AG04449 (cell line): ENCODE measurements at regions not wholly inside any gene's neighbourhood (a gene's known extent, or its start where the extent isn't known, plus 50 kb on each side); places are given as distances from the start of the nearest gene placed in this dataset.

Experiments
- CTCF ChIA-PET: fragments of 350-600 bp; formaldehyde crosslinking; extraction: SDS; loops from one replicate; lab custom pipeline; 2021; ENCODE audit warnings: antibody characterized with exemption; lab: Yijun Ruan, JAX
- POLR2A ChIA-PET: fragments of 400-600, 350-600 bp; formaldehyde crosslinking; extraction: SDS; loops from one replicate; lab custom pipeline; 2020; ENCODE audit warnings: antibody characterized with exemption, inconsistent platforms; lab: Yijun Ruan, JAX
- DNase-seq: peaks from one replicate; pipeline ENCODE4 v3.0.0-alpha.2; 2010; ENCODE audit warnings: low read depth, low spot score
- H3K4me3 ChIP-seq: 2 replicates; pipeline ENCODE4 v1.5.1; 2011; ENCODE audit warnings: low read depth, mild to moderate bottlenecking, control low read depth, low read length
- TF ChIP-seq, protein P1 (sequence below): IDR thresholded peaks from one replicate; pipeline ENCODE4 v1.5.1; 2011; ENCODE audit warnings: mild to moderate bottlenecking, moderate library complexity, low read length, control low read depth, inconsistent platforms; ENCODE audit not compliant: insufficient read depth; ENCODE audit errors: missing control alignments

- TF ChIP-seq, protein P1, sequence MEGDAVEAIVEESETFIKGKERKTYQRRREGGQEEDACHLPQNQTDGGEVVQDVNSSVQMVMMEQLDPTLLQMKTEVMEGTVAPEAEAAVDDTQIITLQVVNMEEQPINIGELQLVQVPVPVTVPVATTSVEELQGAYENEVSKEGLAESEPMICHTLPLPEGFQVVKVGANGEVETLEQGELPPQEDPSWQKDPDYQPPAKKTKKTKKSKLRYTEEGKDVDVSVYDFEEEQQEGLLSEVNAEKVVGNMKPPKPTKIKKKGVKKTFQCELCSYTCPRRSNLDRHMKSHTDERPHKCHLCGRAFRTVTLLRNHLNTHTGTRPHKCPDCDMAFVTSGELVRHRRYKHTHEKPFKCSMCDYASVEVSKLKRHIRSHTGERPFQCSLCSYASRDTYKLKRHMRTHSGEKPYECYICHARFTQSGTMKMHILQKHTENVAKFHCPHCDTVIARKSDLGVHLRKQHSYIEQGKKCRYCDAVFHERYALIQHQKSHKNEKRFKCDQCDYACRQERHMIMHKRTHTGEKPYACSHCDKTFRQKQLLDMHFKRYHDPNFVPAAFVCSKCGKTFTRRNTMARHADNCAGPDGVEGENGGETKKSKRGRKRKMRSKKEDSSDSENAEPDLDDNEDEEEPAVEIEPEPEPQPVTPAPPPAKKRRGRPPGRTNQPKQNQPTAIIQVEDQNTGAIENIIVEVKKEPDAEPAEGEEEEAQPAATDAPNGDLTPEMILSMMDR = no peak
- DNase-seq = no peak
- ChIA-PET POLR2A (interaction anchor here (0.5 kb wide), 1 partner anchor 462 kb away, joined by 3 read pairs; no protein-coding TSS in a partner anchor), CTCF (interaction anchor here (1.0 to 8.5 kb wide), 11 partner anchors 10 to 458 kb away, joined by 3 to 88 read pairs (median 4); no protein-coding TSS in a partner anchor)
- no peak overlapping the region for H3K4me3 ChIP-seq
Measured at GRCh38 chr3:150223558-150223957, 184.5 kb upstream of the TSC22D2 start.

- POLR2A ChIA-PET = no interaction called here
- no peak overlapping the region for H3K4me3 ChIP-seq
- CTCF ChIA-PET = interaction anchor here (0.8 to 8.5 kb wide), 16 partner anchors 9 to 457 kb away, joined by 3 to 88 read pairs (median 4); no protein-coding TSS in a partner anchor
- DNase-seq = no peak
- TF ChIP-seq, protein P1 = no peak
Measured at GRCh38 chr3:150222691-150223489, 185.2 kb upstream of the TSC22D2 start.

GRCh38 chr3:150221904-150222523 lies 186.1 kb upstream of the TSC22D2 start:
- no peak overlapping the region for H3K4me3 ChIP-seq
- CTCF ChIA-PET = interaction anchor here (0.8 to 8.5 kb wide), 10 partner anchors 10 to 456 kb away, joined by 3 to 88 read pairs (median 4); no protein-coding TSS in a partner anchor
- POLR2A ChIA-PET = no interaction called here
- DNase-seq = no peak
- TF ChIP-seq, protein P1 = no peak

DNA sequence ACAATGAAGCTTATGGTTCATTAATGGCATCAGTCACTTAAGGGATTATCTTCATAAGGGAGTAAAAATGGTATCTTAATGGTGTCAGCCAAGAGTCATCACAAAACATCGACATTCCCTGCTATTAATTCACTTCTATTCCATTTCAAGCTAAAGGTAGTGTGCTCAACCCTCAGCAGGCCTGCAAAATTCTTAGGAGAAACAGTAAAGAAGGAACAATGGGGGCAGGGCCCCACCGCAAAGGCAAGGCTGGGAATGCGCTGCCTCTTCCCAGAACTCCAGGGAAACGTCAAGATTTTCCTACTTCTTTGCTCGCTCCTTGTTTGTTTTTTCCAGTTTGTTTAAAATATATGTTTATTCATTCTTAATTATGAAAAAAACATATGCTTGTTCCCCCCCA lies 187.3 kb upstream of the TSC22D2 start:
- CTCF ChIA-PET = interaction anchor here (0.6 to 6.2 kb wide), 32 partner anchors 8 to 455 kb away, joined by 3 to 125 read pairs (median 4); no protein-coding TSS in a partner anchor
- POLR2A ChIA-PET = no interaction called here
- H3K4me3 ChIP-seq = peak overlapping the region; percentile 45; the same call in 1 of the 2 replicates
- DNase-seq = no peak
- TF ChIP-seq, protein P1 = no peak

- TF ChIP-seq, protein P1 = no peak
- ChIA-PET POLR2A (no interaction called here), CTCF (interaction anchor here (0.6 to 6.2 kb wide), 29 partner anchors 8 to 454 kb away, joined by 3 to 125 read pairs (median 4); no protein-coding TSS in a partner anchor)
- no peak for DNase-seq
- no peak overlapping the region for H3K4me3 ChIP-seq
Measured at GRCh38 chr3:150220041-150220440, 188.1 kb upstream of the TSC22D2 start.

GRCh38 chr3:150218841-150219240 lies 189.3 kb upstream of the TSC22D2 start:
- ChIA-PET POLR2A (no interaction called here), CTCF (interaction anchor here (0.7 to 6.2 kb wide), 11 partner anchors 8 to 453 kb away, joined by 3 to 125 read pairs (median 11); no protein-coding TSS in a partner anchor)
- TF ChIP-seq, protein P1 = no peak
- H3K4me3 ChIP-seq = no peak overlapping the region
- DNase-seq = no peak
